DOHH2 (cell line): ENCODE measurements at regions not wholly inside any gene's neighbourhood (a gene's known extent, or its start where the extent isn't known, plus 50 kb on each side); places are given as distances from the start of the nearest gene placed in this dataset.

ENCODE experiments used
- CTCF ChIP-seq: fragments of 200-600 bp; sonication (generic); IDR thresholded peaks from one replicate; pipeline ENCODE4 v1.5.1; 2014; ENCODE audit warnings: antibody characterized with exemption, mild to moderate bottlenecking, low read depth, low read length; ENCODE audit not compliant: poor library complexity, severe bottlenecking
- EZH2phosphoT487 ChIP-seq: fragments of 200-600 bp; sonication (generic); IDR thresholded peaks from 2 replicates; pipeline ENCODE4 v1.6.1; 2017; ENCODE audit warnings: borderline replicate concordance, mild to moderate bottlenecking, antibody characterized with exemption, low read length, moderate library complexity, mixed read lengths

DNA sequence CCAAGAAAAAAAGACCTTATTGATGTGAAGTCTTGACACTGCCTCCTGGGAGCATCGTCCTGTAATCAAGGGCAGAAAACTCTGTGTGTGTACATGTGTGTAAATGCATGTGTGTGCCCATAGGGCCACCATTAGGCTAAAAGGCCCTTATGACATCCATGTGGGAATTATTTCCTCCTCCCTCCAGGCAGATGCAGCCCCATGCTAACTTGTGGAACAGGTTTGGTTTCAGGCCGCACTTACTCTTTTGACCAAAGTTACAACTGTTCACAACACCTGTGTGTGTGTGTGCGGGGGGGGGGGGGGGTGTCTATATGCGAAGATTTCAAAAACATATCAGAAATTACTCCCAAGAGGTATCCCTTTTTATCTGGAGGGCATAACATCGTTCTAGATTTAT is 87.4 kb upstream of the SLC14A2 start:
- TF ChIP-seq CTCF (no peak), EZH2phosphoT487 (no peak)
